ENCODE measurements at regions not wholly inside any gene's neighbourhood (a gene's known extent, or its start where the extent isn't known, plus 50 kb on each side); places are given as distances from the start of the nearest gene placed in this dataset.

- no peaks in the 10 kb centered on the region for H3K79me2 ChIP-seq (ENCODE audit: insufficient read depth)
- H3K4me2 ChIP-seq, result no peak overlapping the region
- H4K20me1 ChIP-seq (ENCODE audit: insufficient read depth), result no peaks in the 10 kb centered on the region
- no peak overlapping the region for H2AFZ ChIP-seq (ENCODE audit: low read depth)
- no peak for DNase-seq
- H3K9me2 ChIP-seq, result no peaks in the 10 kb centered on the region
- no peak overlapping the region for H3K9ac ChIP-seq
- H3K36me3 ChIP-seq (replicated peaks in 1 of 2; ENCODE audit: control insufficient read depth in 1 of 2, insufficient read depth in 2 of 2, low read length in 1 of 2), result no peaks in the 10 kb centered on the region
- TF ChIP-seq CHD2 (IDR thresholded peaks at IDR 0.05; ENCODE audit: low read length, partially characterized antibody) (no peak), EZH2phosphoT487 (IDR thresholded peaks at IDR 0.05; ENCODE audit: borderline replicate concordance, low read depth) (no peak), YY1 (IDR thresholded peaks at IDR 0.05; ENCODE audit: low read depth) (no peak)
- TF ChIP-seq, protein P1, sequence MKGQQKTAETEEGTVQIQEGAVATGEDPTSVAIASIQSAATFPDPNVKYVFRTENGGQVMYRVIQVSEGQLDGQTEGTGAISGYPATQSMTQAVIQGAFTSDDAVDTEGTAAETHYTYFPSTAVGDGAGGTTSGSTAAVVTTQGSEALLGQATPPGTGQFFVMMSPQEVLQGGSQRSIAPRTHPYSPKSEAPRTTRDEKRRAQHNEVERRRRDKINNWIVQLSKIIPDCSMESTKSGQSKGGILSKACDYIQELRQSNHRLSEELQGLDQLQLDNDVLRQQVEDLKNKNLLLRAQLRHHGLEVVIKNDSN (IDR thresholded peaks at IDR 0.05; ENCODE audit: borderline replicate concordance, low read depth), result no peak
- WGBS (ENCODE audit: low lambda C conversion rate), result 22% methylated on average over 1 of the region's 1 CpG
- no peak overlapping the region for H3K27ac ChIP-seq (ENCODE audit: low read depth in 2 of 2, low read length in 1 of 2)
- no peaks in the 10 kb centered on the region for H3K27me3 ChIP-seq (ENCODE audit: insufficient read depth)
- H3F3A ChIP-seq (replicated peaks; ENCODE audit: insufficient read depth), result no peaks in the 10 kb centered on the region
- no peak overlapping the region for H3K4me3 ChIP-seq (ENCODE audit: low read depth in 2 of 2, low read length in 1 of 2)
- CTCF ChIA-PET, result interaction anchor here (0.9 kb wide), 1 partner anchor 32 kb away, joined by 3 read pairs; no protein-coding TSS in a partner anchor
- POLR2A ChIA-PET, result no interaction called here
- peaks cover 0 to 2% of the 10 kb centered on the region in 2 experiments; a peak in 1 of 4 replicates for H3K4me1 ChIP-seq (ENCODE audit: control insufficient read depth in 1 of 2, insufficient read depth in 2 of 2, low read depth in 1 of 2, low read length in 1 of 2)
- no peaks in the 10 kb centered on the region for H3K9me3 ChIP-seq
Measured at GRCh38 chr4:62912531-62912930, 1496.7 kb downstream of the TECRL start.

DNA sequence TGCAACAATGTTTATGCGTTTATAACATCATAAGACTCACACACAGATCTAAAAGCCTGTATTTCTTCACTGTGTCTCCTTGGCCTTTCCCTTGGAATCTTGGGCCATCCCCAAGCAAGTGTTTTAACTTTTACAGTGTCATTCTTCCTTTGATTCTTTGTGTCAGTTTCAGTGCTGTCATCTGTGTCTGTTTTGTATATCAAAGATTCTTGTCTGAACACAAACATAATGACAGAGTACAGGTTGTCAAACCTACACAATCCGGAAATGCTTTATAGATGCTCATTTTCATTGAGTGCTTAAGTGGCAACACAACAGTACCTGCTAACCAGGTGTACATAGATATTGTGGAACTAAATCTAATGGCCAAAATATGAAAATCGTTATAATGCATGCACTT, 1500.0 kb downstream of the TECRL start:
- no peaks in the 10 kb centered on the region for H3K9me2 ChIP-seq
- H2AFZ ChIP-seq (ENCODE audit: low read depth), result no peak overlapping the region
- H4K20me1 ChIP-seq (ENCODE audit: insufficient read depth), result no peaks in the 10 kb centered on the region
- no peaks in the 10 kb centered on the region for H3K79me2 ChIP-seq (ENCODE audit: insufficient read depth)
- H3K9me3 ChIP-seq, result no peaks in the 10 kb centered on the region
- H3K4me3 ChIP-seq (ENCODE audit: low read depth in 2 of 2, low read length in 1 of 2), result no peak overlapping the region
- CTCF ChIA-PET, result no interaction called here
- H3F3A ChIP-seq (replicated peaks; ENCODE audit: insufficient read depth), result no peaks in the 10 kb centered on the region
- POLR2A ChIA-PET, result no interaction called here
- H3K4me1 ChIP-seq (ENCODE audit: control insufficient read depth in 1 of 2, insufficient read depth in 2 of 2, low read depth in 1 of 2, low read length in 1 of 2), result peaks cover 0 to under 1% of the 10 kb centered on the region in 2 experiments; a peak in 1 of 4 replicates
- no peak overlapping the region for H3K4me2 ChIP-seq
- no peaks in the 10 kb centered on the region for H3K36me3 ChIP-seq (replicated peaks in 1 of 2; ENCODE audit: control insufficient read depth in 1 of 2, insufficient read depth in 2 of 2, low read length in 1 of 2)
- TF ChIP-seq POLR2AphosphoS5 (IDR thresholded peaks at IDR 0.05; ENCODE audit: low read depth, low read length), result no peak
- TF ChIP-seq FOXM1 (IDR thresholded peaks at IDR 0.05; ENCODE audit: low read depth), result no peak
- no peak for TF ChIP-seq CHD2 (IDR thresholded peaks at IDR 0.05; ENCODE audit: low read length, partially characterized antibody)
- TF ChIP-seq, protein P2, sequence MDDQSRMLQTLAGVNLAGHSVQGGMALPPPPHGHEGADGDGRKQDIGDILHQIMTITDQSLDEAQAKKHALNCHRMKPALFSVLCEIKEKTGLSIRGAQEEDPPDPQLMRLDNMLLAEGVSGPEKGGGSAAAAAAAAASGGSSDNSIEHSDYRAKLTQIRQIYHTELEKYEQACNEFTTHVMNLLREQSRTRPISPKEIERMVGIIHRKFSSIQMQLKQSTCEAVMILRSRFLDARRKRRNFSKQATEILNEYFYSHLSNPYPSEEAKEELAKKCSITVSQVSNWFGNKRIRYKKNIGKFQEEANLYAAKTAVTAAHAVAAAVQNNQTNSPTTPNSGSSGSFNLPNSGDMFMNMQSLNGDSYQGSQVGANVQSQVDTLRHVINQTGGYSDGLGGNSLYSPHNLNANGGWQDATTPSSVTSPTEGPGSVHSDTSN (IDR thresholded peaks at IDR 0.05), result no peak
- TF ChIP-seq TAF1 (IDR thresholded peaks at IDR 0.05; ENCODE audit: borderline replicate concordance, low read depth, low read length), result no peak
- no peak for TF ChIP-seq ZBTB33 (IDR thresholded peaks at IDR 0.05; ENCODE audit: borderline replicate concordance, low read depth)
- TF ChIP-seq SIN3A (IDR thresholded peaks at IDR 0.05; ENCODE audit: borderline replicate concordance, low read depth, low read length), result no peak
- TF ChIP-seq RCOR1 (IDR thresholded peaks at IDR 0.05; ENCODE audit: low read length), result no peak
- TF ChIP-seq SMC3 (IDR thresholded peaks at IDR 0.05; ENCODE audit: low read depth, low read length), result no peak
- TF ChIP-seq FOSL2 (IDR thresholded peaks at IDR 0.05; ENCODE audit: borderline replicate concordance, low read depth), result no peak
- H3K9ac ChIP-seq, result no peak overlapping the region
- WGBS (ENCODE audit: low lambda C conversion rate), result 27% methylated on average over 3 of the region's 3 CpGs
- no peaks in the 10 kb centered on the region for H3K27me3 ChIP-seq (ENCODE audit: insufficient read depth)
- no peak for DNase-seq
- H3K27ac ChIP-seq (ENCODE audit: low read depth in 2 of 2, low read length in 1 of 2), result no peak overlapping the region
